GM19351 (cell line): ENCODE measurements at regions not wholly inside any gene's neighbourhood (a gene's known extent, or its start where the extent isn't known, plus 50 kb on each side); places are given as distances from the start of the nearest gene placed in this dataset.

Experiments used
- ATAC-seq: cut with Tn5 transposase; IDR thresholded peaks from one replicate; pipeline ENCODE4 v1.9.1; 2021; ENCODE audit warnings: mild to moderate bottlenecking, moderate library complexity; ENCODE audit not compliant: unreplicated experiment

DNA sequence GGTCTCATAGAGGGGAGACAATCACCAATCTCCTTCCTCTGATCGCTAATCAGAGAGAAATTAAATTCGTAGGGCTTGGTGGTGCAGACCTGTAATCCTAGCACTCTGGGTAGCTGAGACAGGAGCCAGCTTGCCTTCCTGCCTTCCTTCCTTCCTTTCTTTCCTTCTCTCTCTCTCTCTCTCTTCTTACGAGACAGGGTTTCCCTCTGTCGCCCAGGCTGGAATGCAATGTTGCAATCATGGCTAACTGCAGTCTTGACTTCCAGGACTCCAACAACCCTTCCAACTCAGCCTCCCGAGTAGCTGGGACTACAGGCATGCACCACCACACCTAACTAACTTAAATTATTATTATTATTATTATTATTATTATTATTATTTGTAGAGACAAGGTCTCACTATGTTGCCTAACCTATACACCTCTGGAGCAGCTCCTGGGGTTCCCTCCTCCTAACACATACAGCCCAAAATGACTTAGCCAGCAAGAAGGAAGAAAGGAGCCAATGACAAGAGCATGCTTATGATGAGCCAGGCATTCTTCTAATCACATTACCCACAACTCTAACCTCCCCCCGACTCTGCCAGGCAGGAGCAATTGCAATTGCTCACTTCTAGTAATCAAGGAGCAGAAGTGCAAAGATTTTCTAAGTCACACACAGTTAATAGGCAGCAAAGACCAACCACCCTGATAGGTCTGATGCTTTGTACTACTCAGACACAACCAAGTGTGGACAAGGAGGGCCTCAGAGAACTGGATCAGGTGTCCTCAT lies 105.4 kb upstream of the F3 start:
- no peak for ATAC-seq

DNA sequence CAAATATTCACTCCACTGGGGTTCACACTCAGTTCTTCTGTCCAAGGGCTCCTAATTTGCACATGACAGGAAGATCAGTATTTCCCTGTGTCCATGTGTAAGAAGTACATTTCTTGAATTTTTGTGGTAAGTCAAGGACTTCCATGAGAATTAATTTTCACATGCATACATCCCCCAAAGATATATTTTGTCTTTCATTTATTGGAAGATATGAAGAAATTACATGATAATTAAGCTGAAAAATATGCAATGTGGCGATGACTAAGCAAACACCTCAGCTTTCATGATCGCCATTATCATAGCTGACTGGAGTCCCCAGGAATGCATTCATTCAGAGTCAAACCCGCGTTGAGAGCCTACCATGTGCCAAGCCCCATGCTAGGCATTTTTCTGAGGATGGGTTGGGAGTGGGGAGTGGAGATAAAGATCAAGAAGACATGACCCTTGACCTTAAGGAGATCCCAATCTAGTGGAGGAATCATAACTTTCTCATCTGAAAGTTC lies 104.6 kb upstream of the F3 start:
- ATAC-seq: no peak

DNA sequence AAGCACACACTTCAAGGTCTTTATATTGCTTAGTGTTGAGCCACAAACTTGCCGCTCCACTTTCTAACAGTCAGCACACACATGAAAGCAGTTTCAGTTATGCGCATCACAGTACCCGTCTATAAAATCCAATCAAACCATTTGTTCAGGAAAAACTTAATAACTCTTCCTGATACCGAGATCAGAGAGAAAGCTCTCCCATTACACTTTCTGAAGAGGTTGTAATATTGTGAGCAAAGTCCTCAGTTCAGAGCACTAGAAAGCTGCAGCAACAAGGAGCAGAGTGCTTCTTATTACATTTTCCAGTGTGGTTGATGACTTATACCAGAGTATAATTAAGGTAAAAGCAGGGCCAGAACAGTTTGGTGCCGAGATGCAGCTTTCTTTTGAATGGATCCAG lies 102.8 kb upstream of the F3 start:
- no peak for ATAC-seq

DNA sequence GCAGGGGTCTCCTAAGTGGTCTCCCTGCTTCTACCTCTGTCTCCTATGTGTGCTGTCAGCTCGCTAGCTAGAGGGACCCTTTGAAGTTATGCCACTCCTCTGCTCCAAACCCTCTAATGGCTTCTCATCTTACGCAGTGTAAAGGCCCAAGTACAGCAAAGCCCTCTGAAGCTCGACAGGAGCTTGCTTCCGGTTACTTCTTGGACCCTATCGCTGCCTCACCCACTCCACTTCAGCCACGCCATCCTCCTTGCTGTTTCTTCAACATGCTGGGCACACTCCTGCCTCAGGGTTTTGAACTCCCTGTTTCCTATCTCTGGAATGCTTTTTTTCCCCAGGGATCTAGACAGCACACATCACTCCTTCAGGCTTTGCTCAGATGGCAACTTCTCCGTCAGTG lies 102.3 kb upstream of the F3 start:
- ATAC-seq: no peak

DNA sequence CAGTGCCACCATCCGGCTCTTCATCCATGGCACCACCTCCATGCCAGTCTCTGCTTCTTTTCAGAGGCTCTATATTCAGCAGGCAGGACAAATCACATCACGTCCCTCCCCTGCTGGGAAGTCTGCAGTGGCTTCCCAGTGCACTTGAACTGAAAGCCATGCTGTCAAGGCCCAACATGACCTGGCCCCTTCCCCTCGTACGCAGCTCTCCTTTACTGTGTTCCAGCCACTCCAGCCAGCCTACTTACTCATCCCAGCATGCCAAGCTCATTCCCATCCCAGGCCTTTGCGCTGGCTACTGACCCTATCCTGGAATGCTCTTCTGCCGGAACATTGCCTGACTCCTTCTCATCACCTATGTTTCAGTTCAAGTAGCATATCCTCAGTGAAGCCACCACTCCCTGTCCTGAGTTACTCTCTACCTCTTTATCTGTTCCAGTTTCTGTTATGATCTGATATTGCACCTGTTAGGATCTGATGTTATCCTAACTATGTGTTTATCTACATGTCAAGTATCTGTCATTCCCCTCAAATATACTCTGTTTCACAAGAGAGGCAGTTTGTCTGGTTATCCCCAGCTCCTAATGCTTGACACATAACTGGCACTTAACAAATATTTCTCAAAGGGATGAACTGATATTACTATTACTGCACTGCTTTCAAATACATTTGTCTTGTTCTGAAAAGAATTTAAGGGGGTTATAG lies 101.2 kb upstream of the F3 start:
- no peak for ATAC-seq

DNA sequence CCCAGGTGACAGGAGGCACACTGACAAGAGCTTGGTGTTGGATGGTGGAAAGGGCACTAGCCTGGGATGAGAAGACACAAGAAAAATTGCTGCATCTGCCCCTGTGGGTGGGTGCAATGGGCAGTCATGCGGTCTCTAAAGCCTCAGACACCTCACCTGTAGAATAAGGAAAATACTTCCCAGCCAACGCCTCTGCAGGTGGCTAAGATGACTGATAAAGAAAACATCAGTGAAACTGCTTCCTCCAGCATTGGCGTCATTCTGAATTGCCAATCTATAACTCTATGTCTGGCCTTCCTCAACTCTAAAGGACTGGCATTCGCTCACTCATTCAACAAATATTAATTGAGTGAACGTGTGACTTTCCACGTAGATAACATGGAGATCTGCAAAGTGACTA lies 100.4 kb upstream of the F3 start:
- no peak for ATAC-seq

DNA sequence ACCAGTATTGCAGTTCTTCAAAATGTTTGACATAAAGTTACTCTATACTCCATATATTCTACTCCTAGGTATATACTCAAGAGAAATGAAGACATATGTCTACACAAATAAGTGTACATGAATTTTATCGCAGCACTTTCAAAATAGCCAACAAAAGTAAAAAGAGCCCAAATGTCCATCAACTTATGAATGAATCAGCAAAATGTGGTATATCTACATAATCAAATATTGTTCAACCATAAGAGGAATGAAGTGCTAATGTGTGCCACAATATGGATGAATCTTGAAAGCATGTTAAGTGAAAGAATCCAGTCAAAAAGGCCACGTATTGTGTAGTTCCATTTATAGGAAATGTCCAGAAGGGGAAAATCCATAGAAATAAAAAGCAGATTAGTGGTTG lies 98.6 kb upstream of the F3 start:
- ATAC-seq: no peak

DNA sequence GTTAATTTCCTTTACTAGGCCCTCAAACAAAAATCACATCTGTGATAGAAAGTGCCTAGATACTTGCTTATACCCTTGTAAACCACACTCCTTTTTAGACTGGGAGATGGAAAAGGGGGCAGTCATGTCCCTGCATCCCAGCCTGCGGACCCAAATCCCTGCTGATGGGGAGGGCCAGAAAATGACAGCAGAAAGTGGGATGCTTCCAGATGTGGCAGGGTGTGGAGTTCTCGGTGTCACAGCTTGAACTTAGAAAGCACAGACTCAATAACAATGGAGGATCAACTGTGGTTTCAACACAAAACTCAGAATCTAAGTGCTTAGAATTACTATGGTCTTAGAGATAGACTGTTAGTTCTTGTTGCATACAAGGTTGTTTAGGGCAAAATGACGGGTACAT lies 95.6 kb upstream of the F3 start:
- no peak for ATAC-seq

DNA sequence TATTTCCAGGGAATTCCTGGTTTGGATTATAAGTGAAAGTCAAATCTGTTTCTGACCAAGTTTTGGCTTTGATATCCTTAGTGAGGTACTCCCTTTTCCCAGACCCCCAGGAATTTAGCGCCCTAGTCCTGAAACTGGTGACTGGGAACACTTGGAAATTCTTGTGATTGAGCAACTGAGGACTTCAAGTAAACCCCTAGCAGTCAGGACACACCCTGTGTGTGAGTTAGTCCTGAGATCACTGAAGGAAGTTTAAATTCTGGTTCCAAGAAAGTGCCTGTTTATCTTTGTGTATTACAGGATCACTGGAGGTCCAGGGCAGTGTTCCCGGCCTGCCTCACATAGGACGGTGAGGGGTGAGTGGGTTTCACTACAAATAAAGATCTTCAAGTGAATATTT lies 95.1 kb upstream of the F3 start:
- ATAC-seq: no peak

DNA sequence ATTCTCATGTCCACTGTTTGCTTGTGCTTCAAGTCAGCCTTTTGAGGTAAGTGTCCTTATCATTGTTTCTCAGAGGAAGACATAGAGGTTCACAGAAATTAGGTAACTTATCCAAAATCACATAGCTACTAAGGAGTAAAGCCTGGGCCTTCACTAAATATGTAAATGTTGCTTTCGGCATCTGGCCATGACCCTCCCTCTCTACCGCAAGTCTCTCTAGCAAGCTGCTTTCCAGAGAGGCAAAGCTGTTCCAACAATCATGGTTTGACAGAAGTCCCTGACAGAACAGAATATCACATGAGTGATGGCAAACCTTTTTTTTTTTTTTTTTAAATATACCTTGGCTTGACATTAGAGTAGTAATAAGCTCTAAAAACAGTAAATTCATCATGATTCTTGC lies 94.5 kb upstream of the F3 start:
- no peak for ATAC-seq

DNA sequence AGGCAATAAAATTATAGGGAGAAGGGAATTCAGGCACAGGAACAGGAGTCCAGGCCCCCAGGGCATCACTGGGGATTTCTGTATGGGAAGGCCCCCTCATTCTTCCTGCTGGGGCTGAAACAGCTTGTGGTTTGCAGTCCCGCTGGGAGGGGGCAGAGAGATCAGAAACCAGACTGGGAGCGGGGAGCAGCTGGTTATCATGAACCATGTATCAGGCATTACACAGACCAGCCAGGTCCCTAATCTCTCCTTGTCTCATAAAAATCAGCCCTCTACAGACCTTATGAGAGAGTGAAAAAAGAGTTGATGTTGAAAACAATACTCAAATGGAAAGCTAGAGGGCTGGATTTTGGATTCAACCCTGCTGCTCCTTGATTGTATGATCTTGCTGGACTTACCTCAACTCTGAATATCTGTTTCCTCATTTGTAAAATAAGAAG lies 93.4 kb upstream of the F3 start:
- ATAC-seq: no peak

DNA sequence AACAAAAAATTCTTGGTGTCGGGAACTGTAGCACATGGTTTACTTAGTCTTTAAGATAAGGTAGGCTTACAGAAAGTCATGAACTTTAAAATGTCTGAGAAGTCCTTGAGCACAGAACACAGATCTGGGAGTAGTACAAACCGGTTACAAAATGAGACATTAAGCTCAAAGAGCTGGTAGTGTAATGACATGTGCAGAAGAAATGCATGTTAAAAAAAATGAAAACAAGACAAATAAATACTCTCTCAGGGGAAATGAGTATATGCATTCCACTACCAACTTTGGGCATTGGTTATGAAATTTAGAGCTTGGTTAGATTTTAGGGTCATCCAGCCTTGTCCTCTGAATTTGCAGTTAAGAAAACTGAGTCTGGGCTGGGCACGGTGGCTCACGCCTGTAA lies 91.5 kb upstream of the F3 start:
- ATAC-seq: no peak

DNA sequence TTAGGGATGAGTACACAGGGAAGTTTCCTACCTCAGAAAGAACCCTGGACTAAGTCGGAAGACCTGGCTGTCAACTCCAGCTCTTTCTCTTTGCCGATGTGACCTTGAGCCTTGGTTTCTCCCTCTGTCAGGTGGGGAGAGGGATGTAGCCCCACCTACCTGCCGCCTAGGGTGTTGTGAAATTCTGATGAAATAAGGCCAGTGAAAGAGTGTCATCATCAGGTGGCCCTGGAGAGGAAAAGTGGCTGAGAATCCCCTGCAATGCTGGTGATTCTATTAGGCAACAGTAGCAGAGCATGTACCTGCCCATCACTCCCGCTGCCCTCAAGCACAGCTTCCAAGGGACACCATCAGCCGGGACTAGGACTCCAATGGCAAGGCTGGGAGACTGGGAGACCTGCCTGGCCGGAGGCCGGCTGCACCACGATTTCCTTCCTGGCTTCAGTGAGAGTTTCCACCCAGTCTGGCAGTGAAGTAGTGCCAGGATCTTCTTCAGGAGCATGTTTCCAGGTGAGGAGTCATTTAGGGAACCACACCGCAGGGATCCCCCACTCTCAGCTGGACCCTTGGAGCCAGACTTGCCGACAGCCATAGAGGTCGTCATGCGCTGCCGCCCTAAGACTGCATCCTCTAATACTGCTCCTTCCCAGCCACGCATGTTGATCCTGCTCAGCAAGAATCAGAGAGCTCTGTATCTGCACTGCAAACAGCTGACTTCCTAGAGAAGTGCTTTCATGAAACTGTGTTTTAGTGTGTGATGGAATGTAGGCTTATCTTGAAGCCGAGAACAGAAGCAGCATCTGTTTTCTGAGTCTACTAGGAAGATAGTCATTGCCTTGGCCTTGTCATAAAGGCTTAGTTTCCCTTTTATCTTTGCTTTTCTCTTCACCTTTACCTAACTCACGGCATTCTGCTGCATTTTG lies 88.0 kb upstream of the F3 start:
- ATAC-seq: no peak

DNA sequence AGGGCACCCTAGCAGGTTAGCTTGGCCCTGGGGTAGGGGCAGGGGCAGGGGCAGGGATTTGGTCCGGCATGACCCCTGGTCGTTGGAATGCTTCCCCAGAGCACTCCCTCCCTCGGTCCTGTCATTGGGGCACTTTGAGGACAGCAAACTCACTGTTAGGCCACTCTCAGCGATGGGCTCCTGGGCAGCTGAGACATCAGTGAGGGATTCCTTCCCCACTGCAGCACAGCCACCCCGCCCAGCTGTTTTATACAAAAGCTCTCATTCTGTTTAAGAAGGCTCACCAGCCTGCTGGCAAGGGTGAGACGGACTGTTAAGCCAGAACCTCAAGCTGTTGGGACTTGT lies 86.9 kb upstream of the F3 start:
- no peak for ATAC-seq

DNA sequence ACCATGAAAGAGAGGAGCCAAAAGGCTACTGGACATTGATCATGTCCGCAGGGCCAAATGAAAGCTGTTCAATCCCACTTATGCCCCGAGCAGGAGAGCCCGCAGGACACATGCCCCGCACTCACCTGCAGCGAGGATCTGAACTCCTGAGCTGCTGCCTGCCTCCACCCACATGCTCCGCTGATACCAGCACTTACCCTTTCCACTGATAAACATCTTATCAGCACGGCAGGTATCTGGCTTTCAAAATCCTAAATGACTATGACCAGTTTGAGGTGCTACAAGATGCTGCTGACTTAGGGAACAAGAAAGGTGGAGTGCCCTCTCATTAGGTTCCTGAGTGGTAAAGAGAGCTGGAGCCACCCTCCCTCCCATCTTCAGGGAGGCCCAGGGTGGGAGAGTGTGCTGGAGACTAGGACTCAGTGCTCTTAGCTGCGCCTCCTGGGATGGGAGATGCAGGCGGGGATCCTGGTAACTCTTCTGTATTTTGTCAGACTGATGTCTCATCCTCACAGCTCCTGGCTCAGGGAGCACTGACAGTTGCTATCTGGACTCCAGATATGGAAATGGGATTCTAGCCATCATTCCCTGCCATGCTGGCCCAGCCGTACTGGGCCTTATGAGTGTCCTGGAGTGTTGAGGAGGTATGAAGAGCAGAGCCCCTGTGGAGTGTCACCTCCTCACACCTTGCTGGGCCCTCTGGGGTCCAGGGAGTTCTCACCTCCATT lies 86.4 kb upstream of the F3 start:
- no peak for ATAC-seq

DNA sequence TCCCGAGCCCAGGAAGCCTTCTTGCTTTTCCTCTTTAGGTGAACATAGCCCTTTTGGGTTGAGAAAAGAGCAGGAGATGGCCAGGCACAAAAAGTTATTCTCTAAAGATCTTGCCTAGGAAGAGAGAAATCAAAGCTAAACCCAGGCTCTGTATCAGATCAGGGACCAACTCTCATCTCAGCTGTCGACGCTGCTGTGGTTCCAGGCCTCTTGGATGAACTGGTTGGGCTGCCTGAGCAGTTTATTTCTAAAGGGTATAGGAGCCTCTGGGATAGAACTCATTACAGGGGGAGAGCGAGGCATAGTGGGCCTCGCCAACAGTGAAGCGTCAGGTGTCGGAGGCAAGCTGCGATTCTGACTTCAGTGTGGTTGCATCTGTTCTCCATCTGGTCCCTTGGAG lies 82.6 kb upstream of the F3 start:
- ATAC-seq: no peak

DNA sequence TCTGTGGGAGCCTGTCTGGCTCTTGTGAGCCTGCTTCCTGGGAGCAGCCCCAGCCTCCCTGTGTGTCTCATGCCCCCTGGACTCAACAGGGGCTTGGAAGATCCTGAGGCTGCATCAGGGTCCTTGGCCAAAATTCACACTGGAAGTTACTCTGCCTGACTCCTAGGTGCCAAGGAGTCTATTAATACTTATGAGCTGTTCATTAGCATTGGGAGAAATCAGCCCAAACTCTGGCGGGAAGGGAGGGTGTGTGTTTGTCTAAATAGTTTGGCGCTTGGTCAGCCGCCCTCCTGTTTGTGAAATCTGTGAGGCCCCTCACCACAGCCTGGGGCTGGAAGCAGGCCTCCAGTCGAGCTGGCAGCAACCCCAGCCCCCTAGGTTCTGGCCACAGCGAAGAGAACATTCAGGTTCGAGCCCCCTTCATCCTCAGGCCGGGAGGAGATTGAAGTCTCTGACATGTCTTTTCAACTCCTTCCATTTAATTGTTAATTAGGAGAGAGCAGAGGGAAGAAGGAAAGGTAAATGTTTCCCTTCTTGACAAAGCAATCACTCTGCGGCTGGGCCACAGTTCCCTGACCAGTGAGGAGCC lies 82.1 kb upstream of the F3 start:
- no peak for ATAC-seq

DNA sequence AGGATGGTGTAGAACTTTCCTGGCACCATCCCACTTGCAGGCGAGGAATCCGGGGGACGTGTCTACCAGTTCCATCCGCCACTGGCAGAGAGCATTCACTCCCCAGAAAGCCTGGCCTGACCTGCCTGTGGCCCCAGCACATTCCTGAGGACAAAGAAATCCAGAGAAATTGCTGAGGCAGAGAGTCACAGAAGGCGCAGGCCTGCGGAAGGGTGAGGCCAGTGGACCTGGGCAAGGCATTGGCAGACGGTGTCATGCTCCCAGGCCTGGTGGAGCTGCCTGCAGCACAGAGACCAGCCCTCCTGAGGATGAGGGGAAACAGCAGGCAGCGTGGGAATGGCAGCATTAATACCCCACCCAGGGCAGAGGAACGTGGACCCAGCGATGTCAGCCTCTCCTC lies 81.2 kb upstream of the F3 start:
- no peak for ATAC-seq

DNA sequence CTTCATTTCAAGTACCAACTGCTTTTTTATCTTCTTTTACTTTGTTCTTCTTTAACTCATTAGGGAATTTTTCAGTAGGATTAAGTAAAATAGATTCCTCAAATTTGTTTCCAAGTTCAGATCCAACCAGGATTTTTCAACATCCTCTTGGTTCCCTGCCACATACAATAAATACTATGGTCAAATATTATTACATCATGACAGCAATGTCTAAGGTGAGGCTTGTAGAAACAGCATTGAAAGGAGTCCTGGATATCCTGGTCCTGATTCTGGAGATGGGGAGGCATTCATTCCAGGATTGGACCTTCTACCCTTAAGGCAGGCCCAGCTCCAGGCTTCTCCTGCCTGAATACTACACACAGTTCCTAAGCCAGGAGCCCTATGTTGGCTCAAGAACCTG lies 80.2 kb upstream of the F3 start:
- no peak for ATAC-seq

DNA sequence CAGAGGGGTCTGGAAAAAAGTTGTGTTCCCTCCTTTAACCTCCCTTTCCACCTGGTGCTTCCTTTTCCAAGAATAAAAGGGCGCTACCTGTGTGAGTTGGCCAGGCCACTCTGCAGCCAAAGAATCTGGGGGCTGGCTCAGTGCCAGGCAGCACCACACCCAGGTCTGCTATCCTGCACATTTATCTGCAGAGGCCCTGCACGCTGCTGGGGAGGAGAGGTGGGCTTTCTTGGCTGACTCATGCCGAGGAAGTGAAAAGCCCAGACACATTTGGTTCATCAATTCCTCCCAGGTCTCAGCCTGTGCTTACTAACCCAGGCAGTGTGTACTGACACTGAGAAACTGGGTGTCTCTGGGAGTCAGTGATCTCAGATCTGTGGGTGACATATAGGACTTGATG lies 79.8 kb upstream of the F3 start:
- ATAC-seq: no peak
